ENCODE measurements at regions not wholly inside any gene's neighbourhood (a gene's known extent, or its start where the extent isn't known, plus 50 kb on each side); places are given as distances from the start of the nearest gene placed in this dataset.

- no peak for TF ChIP-seq CTCF (IDR thresholded peaks at IDR 0.05)
- TF ChIP-seq POLR2A (IDR thresholded peaks at IDR 0.05), result no peak
- no peak for TF ChIP-seq EP300 (IDR thresholded peaks at IDR 0.05)
- no peak overlapping the region for H3K27ac ChIP-seq
- intact Hi-C loops (cut with DNase I), result no loop called here
These were observed 336.7 kb downstream of the GJA1 start for GRCh38 chr6:121771937-121772720.

GRCh38 chr6:121776054-121776453 is 340.6 kb downstream of the GJA1 start:
- intact Hi-C loops (cut with DNase I), result no loop called here
- 48 to 75% (median 66%) methylated on average over 2 of the region's 2 CpGs for WGBS, 3 donors
- no peak for TF ChIP-seq EP300 (IDR thresholded peaks at IDR 0.05)
- no peak for TF ChIP-seq POLR2A (IDR thresholded peaks at IDR 0.05)
- no peak for TF ChIP-seq CTCF (IDR thresholded peaks at IDR 0.05)

More at GRCh38 chr6:121771937-121772720, 336.7 kb downstream of the GJA1 start:
- no peaks in the 10 kb centered on the region for H3K9me3 ChIP-seq
- peaks cover 2% of the 10 kb centered on the region for H3K4me1 ChIP-seq (ENCODE audit: insufficient read depth)
- no peak overlapping the region for H3K4me3 ChIP-seq
- no peaks in the 10 kb centered on the region for H3K36me3 ChIP-seq
- 37 to 50% (median 44%) methylated on average over 4 of the region's 4 CpGs for WGBS, 3 donors
- no peak for DNase-seq
- no peaks in the 10 kb centered on the region for H3K27me3 ChIP-seq

GRCh38 chr6:121780325-121781321 is 345.2 kb downstream of the GJA1 start:
- Histone ChIP-seq H3K27ac (peak overlapping the region in 1 of 2 donors; percentile 9), H3K4me1 (ENCODE audit: insufficient read depth) (peaks cover 8% of the 10 kb centered on the region), H3K27me3 (no peaks in the 10 kb centered on the region), H3K9me3 (no peaks in the 10 kb centered on the region), H3K36me3 (no peaks in the 10 kb centered on the region), H3K4me3 (no peak overlapping the region)
- 47 to 61% (median 55%) methylated on average over 3 of the region's 3 CpGs for WGBS, 3 donors
- TF ChIP-seq EP300 (IDR thresholded peaks at IDR 0.05) (no peak), POLR2A (IDR thresholded peaks at IDR 0.05) (no peak), CTCF (IDR thresholded peaks at IDR 0.05) (no peak)
- intact Hi-C loops (cut with DNase I), result no loop called here
- DNase-seq, result peak; percentile 70 to 79 (median 78)

More at GRCh38 chr6:121776054-121776453, 340.6 kb downstream of the GJA1 start:
- Histone ChIP-seq H3K4me1 (ENCODE audit: insufficient read depth) (peaks cover 9% of the 10 kb centered on the region), H3K4me3 (no peak overlapping the region), H3K36me3 (no peaks in the 10 kb centered on the region), H3K27ac (no peak overlapping the region), H3K27me3 (no peaks in the 10 kb centered on the region), H3K9me3 (no peaks in the 10 kb centered on the region)
- no peak for DNase-seq

Measured in ovary (tissue), 7 donors.